NCI-H1092 (cell line): ENCODE measurements at regions not wholly inside any gene's neighbourhood (a gene's known extent, or its start where the extent isn't known, plus 50 kb on each side); places are given as distances from the start of the nearest gene placed in this dataset.

Experiments
- DNase-seq: peaks from one replicate; lab custom pipeline; 2025; lab: John Stamatoyannopoulos, UW

DNA sequence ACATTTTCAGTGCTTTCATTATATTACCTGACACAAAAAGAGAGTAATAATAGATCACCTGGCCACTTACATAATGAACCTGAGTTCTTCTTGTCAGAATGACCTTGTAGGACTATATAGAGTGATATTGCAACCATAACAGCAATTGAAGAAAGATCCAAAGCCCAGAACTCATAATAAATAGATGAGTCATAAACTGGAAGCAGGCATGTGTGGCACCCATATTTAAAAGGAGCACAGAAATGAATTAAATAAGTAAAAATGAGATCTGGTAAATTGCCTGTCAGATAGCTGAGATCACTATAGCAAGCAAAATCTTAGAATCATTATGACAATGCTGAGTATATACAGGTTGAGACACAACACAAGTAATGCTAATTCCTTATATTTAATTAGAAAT, 331.8 kb downstream of the AASDHPPT start:
- no peak for DNase-seq

GRCh38 chr11:106409671-106410070, 332.2 kb downstream of the AASDHPPT start:
- no peak for DNase-seq

GRCh38 chr11:106410902-106411301, 333.4 kb downstream of the AASDHPPT start:
- DNase-seq, result no peak

DNA sequence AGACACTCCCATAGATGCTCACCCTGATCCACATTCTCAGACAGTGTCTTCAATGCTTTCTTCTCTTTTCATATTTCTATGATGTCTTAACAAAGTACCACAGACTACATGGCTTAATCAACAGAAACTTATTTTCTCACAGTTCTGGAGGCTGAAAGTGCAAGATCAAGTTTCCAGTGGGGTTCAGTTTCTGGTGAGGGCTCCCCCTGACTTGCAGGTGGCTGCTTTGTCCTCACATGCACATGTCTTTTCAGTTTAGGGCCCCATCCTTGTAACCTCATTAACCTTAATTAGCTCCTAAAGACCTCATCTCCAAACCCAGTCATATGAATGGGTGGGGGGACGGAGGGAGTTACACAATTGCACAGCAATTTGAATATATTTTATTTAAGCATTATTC, 335.8 kb downstream of the AASDHPPT start:
- DNase-seq, result no peak

DNA sequence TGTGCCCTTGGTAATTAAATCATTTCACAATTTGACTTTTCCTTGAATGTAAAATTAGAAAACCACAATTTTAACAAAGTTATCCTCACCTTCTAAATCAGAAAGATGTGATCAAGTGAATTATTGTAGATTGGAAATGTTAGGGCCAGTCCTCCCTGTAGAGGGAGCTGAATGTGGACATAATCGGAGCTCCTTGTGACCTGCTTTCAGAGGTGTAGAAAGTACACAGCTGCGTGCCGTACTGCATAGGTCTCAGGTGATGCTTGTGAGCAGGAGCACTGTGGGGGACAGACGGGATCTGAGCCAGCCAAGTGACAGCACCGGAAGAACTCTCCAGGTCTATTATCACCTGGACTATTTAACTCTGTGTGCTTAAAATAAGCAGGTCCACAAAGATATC, 338.0 kb downstream of the AASDHPPT start:
- no peak for DNase-seq

GRCh38 chr11:106418791-106419190, 341.3 kb downstream of the AASDHPPT start:
- no peak for DNase-seq

DNA sequence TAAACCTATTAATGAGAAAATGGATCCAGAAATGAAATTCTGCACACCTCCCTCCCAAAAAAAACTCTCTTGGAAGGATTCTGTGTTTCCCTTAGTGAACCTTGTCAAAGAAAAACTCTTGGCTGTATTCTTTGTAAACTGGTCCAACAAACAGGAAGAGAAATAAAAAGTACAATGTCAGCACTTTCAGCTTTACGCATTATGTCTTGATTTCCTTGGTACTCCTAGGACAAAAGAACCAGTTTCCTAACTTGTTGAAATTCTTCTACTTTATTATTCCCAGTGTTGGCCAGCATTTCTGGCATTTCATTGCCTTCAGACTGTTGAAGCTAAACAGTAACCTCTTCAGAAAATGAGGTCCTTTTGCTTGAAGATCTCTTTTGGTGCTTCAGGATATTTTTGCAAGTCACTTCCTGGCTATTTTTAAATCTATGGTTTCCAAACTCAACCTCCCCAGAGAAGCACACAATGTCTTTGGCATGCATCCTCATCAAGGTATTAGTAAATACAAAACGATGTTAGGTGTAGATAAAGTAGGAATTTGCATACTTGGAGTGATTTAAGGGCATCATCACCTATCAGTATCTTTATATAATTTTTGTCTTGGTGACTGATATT, 342.7 kb downstream of the AASDHPPT start:
- DNase-seq, result no peak

DNA sequence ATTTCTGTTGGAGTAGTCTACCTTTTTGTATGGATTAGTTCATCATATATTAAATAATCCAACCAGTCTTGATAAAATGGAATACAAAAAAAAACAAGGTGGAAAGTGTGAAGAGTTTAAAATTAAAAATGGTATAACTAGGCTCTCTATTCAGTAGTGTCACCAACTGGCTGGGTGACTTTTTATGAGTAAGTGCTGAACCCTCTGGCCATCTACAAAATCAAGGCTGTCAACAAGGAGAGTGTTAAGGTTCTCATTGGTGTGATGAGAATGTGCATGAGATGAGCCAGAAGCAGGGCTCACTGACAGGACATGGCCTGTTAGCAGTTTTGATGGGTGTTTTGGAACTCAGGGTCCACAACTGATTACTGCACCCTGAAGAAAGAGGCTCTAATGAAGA, 343.2 kb downstream of the AASDHPPT start:
- no peak for DNase-seq

DNA sequence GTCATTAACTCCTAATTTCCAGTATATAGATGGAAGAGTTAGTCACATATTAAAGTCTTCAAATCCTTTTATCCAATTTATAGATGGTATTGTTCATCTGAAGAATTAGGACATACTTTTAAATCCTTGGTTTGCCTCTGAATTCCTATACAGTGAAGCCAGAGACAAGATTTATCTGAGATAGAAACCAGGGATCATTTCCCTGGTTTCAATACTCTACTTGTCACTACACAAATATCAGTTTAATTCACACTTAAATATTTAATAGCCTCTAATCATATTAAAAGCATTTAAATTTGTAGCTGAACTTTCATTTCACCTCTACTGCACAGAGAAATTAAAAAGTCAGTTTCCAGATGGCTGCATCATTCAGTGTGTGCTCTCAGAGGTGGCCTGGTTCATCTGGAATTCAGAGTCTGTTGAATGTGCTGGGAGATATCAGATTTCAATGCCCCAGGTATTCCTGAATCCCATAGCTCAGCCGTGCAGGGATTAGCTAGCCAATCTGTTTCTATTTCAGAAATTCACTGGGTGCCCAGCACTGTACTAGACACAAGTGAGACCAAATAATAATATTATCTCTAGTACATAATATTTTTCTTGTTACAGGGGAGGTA, 344.3 kb downstream of the AASDHPPT start:
- DNase-seq, result no peak

DNA sequence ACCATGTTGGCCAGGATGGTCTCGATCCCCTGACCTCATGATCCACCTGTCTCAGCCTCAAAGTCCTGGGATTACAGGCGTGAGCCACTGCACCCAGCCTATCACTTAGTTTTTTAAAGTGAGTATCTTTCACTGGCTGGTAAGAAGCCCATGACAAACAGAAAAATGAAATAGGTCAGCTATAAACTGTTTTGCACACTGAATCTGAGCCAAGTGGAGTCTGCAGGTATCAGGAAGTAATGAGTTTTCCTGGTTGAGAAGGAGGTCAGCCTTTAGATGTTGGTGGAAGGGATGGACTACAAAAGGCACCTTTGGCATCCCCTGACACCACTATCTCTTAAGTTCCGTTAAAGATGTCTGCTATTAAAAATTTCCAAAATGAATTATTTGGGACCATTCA, 345.1 kb downstream of the AASDHPPT start:
- DNase-seq, result no peak

- DNase-seq, result no peak
Measured at GRCh38 chr11:106424111-106424510, 346.6 kb downstream of the AASDHPPT start.

DNA sequence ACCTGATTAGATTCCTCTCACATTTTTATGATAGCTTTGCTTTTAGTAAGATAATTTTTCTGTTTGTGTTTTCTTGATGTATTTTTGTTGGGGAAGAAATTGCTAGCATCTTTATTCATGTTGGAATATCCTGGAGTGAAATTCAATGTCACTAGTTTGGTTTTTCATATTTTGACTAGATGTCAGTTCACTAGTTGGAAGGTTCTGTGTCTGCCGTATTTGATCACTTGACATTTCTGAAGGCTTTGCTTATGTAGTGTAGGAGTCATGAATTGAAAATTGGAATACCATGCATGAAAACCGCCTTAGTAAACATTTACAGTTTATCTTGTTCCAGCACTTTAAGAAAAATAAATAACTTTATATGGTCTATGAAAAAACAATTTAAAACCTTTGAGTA, 348.4 kb downstream of the AASDHPPT start:
- no peak for DNase-seq

DNA sequence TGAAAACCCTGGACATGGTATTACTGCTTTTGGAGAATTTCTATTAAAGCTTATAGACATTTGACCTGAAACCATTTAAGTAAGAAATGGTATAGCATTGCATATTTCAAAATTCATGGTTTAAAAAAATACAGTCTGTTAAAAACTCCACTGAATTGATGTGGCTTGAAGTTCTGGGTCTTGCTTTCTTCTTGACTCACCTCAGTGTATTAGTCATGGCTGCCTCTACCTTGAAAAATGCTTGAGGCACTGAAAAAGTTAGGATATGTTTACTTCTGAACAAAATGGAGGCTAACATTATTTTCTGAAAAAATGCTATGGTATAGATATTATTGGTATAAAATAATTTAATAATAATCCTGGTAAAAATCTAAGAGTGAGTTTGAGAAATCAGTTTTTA, 349.2 kb downstream of the AASDHPPT start:
- no peak for DNase-seq

DNA sequence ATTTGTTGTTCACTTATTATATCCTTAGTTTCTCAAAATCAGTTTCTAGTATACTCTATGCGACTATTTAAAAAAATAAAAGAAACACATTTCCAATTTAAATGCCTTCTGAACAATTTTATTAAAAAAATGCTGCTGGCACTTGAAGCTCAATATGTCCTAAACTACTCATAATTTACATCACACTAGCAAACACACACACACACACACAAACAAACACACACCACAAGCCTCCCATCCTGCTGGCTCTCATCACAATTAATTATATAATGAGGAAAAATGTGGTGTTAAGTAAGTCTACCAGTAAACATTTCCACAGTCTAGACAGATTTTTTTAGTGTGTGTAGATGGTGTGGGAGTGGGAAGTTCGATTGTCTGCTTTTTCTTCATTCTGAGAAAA, 350.3 kb downstream of the AASDHPPT start:
- no peak for DNase-seq

- DNase-seq, result no peak
Measured at GRCh38 chr11:106442032-106442431, 364.6 kb downstream of the AASDHPPT start.

- DNase-seq, result no peak
Measured at GRCh38 chr11:106446302-106446701, 368.8 kb downstream of the AASDHPPT start.

GRCh38 chr11:106446955-106447354, 369.5 kb downstream of the AASDHPPT start:
- no peak for DNase-seq

GRCh38 chr11:106447631-106448191, 370.2 kb downstream of the AASDHPPT start:
- no peak for DNase-seq

DNA sequence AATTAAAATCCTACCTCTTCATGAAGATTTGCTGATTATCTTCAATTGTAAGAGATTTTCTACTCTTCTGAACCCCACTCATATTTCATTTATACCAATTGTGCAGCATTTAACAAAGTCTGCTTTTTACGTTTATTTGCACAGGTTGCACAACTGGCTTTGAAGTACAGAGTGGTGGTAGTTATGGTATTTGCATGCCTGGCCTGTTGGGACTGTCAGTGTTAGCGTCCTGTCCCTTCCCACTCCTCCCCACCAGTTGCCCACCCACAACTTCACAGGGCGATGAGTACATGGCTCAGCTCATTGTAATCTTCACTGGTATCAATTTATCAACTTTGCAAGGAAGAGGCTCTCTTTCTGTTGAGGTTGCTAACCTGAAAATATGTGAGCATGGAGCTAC, 372.3 kb downstream of the AASDHPPT start:
- DNase-seq, result no peak

DNA sequence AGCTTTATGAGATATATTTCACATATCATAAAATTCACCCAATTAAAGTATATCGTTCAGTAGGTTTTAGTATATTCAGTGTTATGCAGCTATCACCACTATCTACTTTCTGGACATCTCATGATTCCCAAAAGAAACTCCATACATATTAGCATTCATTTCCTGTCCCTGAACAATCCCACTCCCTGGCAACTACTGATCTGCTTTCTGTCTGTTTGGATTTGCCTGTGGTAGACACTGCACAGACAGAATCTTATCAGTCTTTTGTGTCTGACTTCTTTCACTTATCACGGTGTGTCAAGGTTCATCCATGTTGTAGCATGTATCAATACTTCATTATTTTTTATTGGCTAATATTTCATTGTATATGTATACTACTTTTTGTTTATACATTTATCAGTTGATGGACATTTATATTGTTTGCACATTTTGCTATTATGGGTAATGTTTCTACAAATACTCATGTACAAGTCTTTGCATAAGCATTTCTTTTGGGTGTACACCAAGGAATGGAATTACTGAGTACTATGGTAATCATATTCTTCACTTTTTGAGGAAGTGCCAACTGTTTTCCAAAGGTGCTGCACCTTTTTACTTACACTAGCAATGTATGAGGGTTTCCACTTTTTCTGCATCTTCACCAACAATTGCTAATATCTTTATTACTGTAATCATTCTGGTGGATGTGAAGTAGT, 373.9 kb downstream of the AASDHPPT start:
- no peak for DNase-seq

DNA sequence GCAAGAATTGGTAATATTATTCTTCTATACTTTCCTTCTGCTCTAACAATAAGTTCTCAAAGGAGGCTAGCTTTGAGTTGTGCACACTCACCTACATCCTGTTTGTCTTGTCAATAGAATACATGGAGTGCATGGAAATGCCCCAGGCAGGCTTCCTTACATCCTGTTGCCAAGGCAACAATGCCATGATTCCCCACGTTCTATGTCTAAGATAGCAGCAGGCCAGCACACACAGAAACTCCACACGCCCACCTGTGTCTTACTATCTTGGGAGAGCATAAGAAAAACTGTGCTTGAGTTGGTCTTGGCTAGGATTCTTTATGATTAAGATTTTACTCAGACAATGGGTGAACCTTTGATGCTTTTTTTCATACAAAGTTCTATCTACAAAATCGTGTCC, 379.2 kb downstream of the AASDHPPT start:
- DNase-seq, result no peak

DNA sequence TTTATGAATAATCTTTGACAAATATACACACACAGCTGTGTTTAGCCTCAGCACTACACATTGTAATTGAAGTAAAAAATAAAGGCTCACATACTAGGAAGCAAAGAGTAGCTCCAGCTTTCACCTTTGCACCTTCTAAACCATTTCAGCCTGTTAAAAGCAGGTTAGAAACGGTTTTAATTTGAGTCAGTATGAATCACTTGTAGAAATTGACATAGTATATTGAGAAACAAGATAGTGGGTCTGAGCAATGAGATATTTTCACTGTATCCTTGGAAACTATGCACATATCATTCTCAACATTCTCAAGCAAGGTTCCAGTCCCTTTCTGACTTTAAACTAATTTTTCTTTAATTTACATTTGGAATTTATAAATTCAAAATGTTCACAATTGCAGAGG, 380.3 kb downstream of the AASDHPPT start:
- no peak for DNase-seq

DNA sequence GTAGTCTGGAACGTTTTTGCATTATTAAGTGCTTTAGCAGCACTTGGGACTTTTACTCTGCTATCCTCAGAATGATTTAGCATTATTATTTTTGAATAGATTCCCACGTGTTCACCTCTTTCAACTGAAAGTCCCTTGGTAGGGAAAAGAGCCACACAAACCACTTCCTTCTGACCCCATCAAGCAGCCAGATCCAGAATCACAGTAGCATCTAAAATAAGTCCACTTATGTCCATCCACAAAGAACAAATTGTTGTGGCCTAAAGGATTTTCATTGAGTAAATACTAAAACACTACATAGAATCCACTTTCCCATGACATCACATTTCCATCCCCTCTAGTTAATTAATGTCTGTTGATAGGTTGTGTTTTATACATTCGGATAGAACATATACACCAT, 381.7 kb downstream of the AASDHPPT start:
- no peak for DNase-seq
